ENCODE measurements at regions not wholly inside any gene's neighbourhood (a gene's known extent, or its start where the extent isn't known, plus 50 kb on each side); places are given as distances from the start of the nearest gene placed in this dataset.

DNA sequence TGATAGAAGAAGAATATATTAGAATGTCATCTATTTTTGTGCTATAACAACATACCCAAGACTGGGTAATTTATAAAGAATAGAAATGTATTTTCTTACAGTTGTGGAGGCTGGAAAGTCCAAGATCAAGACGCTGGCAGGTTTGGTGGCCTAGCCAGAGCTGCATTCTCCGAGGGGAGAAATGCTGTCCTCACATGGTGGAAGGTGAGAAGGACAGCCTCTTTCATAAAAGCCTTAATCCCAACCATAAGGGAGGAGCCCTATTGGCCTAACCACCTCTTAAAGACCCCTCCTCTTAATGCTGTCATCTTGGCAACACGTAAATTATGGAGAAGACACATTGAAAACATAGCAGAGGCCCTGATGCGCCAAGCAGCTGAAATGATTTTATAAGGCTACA, 60.1 kb upstream of the KAZN start:
- H3K36me3 ChIP-seq (replicated peaks in 1 of 2; ENCODE audit: control insufficient read depth in 1 of 2, insufficient read depth in 2 of 2, low read length in 2 of 2), result no peaks in the 10 kb centered on the region
- peaks cover 0 to 7% of the 10 kb centered on the region in 2 experiments; a peak in 1 of 5 replicates for H3K27me3 ChIP-seq (ENCODE audit: control insufficient read depth in 1 of 2, insufficient read depth in 2 of 2, low read length in 2 of 2)
- no TSS peak for BruUV-seq (replicated peaks)
- no peak for ATAC-seq
- TF ChIP-seq STAG1 (CRISPR knock-in tag; IDR thresholded peaks at IDR 0.05) (peak; percentile 20; the same call in 1 of the 2 replicates), ZFY (CRISPR knock-in tag; IDR thresholded peaks at IDR 0.05) (no peak)
- TF ChIP-seq, protein P1, sequence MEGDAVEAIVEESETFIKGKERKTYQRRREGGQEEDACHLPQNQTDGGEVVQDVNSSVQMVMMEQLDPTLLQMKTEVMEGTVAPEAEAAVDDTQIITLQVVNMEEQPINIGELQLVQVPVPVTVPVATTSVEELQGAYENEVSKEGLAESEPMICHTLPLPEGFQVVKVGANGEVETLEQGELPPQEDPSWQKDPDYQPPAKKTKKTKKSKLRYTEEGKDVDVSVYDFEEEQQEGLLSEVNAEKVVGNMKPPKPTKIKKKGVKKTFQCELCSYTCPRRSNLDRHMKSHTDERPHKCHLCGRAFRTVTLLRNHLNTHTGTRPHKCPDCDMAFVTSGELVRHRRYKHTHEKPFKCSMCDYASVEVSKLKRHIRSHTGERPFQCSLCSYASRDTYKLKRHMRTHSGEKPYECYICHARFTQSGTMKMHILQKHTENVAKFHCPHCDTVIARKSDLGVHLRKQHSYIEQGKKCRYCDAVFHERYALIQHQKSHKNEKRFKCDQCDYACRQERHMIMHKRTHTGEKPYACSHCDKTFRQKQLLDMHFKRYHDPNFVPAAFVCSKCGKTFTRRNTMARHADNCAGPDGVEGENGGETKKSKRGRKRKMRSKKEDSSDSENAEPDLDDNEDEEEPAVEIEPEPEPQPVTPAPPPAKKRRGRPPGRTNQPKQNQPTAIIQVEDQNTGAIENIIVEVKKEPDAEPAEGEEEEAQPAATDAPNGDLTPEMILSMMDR (CRISPR knock-in tag; IDR thresholded peaks at IDR 0.05), result 0 out of 2 replicates have a peak, but pooled peaks have one; percentile 7
- no peak overlapping the region for H3K27ac ChIP-seq (ENCODE audit: extremely low read length, insufficient read depth, low read length)
- DNase-seq (ENCODE audit: low spot score), result no peak
- peaks cover 18% of the 10 kb centered on the region for H3K4me1 ChIP-seq (ENCODE audit: insufficient read depth, low read length)
- H2AFZ ChIP-seq (ENCODE audit: low read length), result no peak overlapping the region
- H3K79me2 ChIP-seq (ENCODE audit: insufficient read depth, low read length), result no peaks in the 10 kb centered on the region
- no peak overlapping the region for H3K9ac ChIP-seq (ENCODE audit: insufficient read depth, low read depth, low read length)
- no peak overlapping the region for H3K4me2 ChIP-seq (ENCODE audit: low read depth, low read length)
- FAIRE-seq, result no peak
- H3K9me3 ChIP-seq (ENCODE audit: low read length), result no peaks in the 10 kb centered on the region
- ChIA-PET POLR2A (no interaction called here), CTCF (ENCODE audit: low intra/inter-chr PET ratio, low total read pairs) (no interaction called here)
- H3K4me3 ChIP-seq (replicated peaks in 1 of 3; ENCODE audit: insufficient read depth in 1 of 3, low read depth in 2 of 3, low read length in 3 of 3), result no peak overlapping the region
- no peaks in the 10 kb centered on the region for H4K20me1 ChIP-seq (ENCODE audit: insufficient read depth, low read length)
- WGBS (ENCODE audit: low lambda C conversion rate), result 16% methylated on average over 4 of the region's 4 CpGs
- in situ Hi-C loops (cut with HindIII; ENCODE audit: extremely low pct_ligation_motif_present, low pct_unique_long_range_greater_than_20kb), result no loop called here
- intact Hi-C loops (cut with micrococcal nuclease; ENCODE audit: unreplicated experiment), result no loop called here

DNA sequence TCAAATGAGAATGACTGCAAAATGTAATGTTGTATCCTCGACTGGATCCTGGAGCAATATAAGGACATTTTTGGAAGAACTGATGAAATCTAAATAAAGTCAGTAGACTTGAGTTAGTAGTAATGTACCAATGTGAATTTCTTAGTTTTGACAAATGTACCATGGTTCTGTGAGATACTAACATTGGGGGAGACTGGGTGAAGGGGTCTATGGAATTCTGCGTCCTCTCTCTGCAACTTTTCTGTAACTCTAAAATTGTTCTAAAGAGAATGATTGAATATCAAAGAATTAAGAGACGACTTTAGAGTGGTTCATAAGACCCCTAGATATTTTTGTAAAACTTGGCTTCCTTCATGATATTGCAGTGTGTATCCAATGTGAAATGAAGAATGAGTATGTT, 59.2 kb upstream of the KAZN start:
- H4K20me1 ChIP-seq (ENCODE audit: insufficient read depth, low read length), result no peaks in the 10 kb centered on the region
- no peak overlapping the region for H3K9ac ChIP-seq (ENCODE audit: insufficient read depth, low read depth, low read length)
- POLR2A ChIA-PET, result no interaction called here
- H3K9me3 ChIP-seq (ENCODE audit: low read length), result no peaks in the 10 kb centered on the region
- TF ChIP-seq, protein P2, sequence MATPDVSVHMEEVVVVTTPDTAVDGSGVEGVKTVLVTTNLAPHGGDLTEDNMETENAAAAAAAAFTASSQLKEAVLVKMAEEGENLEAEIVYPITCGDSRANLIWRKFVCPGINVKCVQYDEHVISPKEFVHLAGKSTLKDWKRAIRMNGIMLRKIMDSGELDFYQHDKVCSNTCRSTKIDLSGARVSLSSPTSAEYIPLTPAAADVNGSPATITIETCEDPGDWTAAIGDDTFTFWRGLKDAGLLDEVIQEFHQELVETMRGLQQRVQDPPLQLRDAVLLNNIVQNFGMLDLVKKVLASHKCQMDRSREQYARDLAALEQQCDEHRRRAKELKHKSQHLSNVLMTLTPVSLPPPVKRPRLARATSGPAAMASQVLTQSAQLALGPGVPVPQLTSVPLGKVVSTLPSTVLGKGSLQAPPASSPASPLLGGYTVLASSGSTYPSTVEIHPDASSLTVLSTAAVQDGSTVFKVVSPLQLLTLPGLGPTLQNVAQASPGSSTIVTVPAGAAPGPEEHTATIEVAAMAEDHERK (CRISPR knock-in tag; IDR thresholded peaks at IDR 0.05; ENCODE audit: low read depth), result no peak
- TF ChIP-seq, protein P3, sequence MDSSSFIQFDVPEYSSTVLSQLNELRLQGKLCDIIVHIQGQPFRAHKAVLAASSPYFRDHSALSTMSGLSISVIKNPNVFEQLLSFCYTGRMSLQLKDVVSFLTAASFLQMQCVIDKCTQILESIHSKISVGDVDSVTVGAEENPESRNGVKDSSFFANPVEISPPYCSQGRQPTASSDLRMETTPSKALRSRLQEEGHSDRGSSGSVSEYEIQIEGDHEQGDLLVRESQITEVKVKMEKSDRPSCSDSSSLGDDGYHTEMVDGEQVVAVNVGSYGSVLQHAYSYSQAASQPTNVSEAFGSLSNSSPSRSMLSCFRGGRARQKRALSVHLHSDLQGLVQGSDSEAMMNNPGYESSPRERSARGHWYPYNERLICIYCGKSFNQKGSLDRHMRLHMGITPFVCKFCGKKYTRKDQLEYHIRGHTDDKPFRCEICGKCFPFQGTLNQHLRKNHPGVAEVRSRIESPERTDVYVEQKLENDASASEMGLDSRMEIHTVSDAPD (CRISPR knock-in tag; IDR thresholded peaks at IDR 0.05), result no peak
- TF ChIP-seq NPAS2 (CRISPR knock-in tag; IDR thresholded peaks at IDR 0.05; ENCODE audit: borderline replicate concordance), result no peak
- no peak for FAIRE-seq
- H3K79me2 ChIP-seq (ENCODE audit: insufficient read depth, low read length), result no peaks in the 10 kb centered on the region
- no TSS peak for BruUV-seq (replicated peaks)
- no peak overlapping the region for H3K4me2 ChIP-seq (ENCODE audit: low read depth, low read length)
- CTCF ChIA-PET (ENCODE audit: low intra/inter-chr PET ratio, low total read pairs), result no interaction called here
- no peak overlapping the region for H2AFZ ChIP-seq (ENCODE audit: low read length)
- H3K27ac ChIP-seq (ENCODE audit: extremely low read length, insufficient read depth, low read length), result no peak overlapping the region
- H3K4me1 ChIP-seq (ENCODE audit: insufficient read depth, low read length), result peaks cover 18% of the 10 kb centered on the region
- in situ Hi-C loops (cut with HindIII; ENCODE audit: extremely low pct_ligation_motif_present, low pct_unique_long_range_greater_than_20kb) (no loop called here), intact Hi-C loops (cut with micrococcal nuclease; ENCODE audit: unreplicated experiment) (no loop called here)
- no peaks in the 10 kb centered on the region for H3K36me3 ChIP-seq (replicated peaks in 1 of 2; ENCODE audit: control insufficient read depth in 1 of 2, insufficient read depth in 2 of 2, low read length in 2 of 2)
- DNase-seq (ENCODE audit: low spot score), result no peak
- no peak for ATAC-seq
- WGBS (ENCODE audit: low lambda C conversion rate), result 17% methylated on average over 3 of the region's 3 CpGs
- peaks cover 0 to 7% of the 10 kb centered on the region in 2 experiments; a peak in 1 of 5 replicates for H3K27me3 ChIP-seq (ENCODE audit: control insufficient read depth in 1 of 2, insufficient read depth in 2 of 2, low read length in 2 of 2)
- H3K4me3 ChIP-seq (replicated peaks in 1 of 3; ENCODE audit: insufficient read depth in 1 of 3, low read depth in 2 of 3, low read length in 3 of 3), result no peak overlapping the region
